ENCODE measurements at regions not wholly inside any gene's neighbourhood (a gene's known extent, or its start where the extent isn't known, plus 50 kb on each side); places are given as distances from the start of the nearest gene placed in this dataset.
"Not testable (repeated sequence)": the region's sequence is repeated elsewhere in the genome, so short reads cannot be mapped to it uniquely, and the experiment has no call there.

DNA sequence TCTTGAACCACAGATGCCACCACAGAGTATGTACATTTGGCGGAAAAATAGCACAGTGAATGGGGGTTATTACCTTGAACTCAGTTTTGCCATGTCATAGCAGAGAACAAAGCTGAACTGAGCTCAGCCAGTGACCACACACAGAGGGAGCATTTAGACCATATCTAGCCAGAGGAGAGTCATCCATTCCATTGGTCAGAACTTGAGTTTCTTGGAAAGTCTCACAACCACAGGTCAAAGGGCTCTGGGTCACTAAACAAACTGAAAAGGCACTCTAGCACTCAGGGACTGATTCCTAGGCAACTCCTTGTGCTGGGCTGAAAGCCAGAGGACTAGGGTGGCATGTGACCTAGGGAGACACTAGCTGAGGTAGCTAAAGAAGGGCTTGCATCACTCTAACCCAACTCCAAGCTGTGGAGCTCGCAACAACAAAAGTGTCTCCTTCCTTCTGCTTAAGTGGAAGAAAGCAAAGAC is 239.7 kb upstream of the SEMA3D start:
- peak; percentile 3 for DNase-seq (ENCODE audit: low read depth)

DNA sequence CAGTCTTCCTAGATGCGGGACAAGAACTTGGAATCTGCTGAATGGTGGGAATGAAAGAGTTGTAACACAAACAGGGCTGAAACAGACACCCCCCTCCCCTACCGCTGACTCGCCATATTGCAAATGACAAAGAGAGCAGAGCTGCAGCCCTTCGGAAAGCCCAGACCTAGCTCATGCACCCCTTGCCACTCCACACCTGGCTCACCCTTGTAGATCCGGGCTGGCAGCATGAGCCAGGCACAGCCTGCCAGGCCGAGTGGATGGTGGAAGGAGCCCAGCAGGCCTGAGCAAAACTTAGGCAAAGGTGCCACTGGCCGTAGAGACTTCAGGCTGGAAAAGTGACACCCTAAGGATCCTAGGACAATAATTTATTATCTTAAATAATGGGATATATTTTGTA is 237.4 kb upstream of the SEMA3D start:
- no peak for DNase-seq (ENCODE audit: low read depth)

DNA sequence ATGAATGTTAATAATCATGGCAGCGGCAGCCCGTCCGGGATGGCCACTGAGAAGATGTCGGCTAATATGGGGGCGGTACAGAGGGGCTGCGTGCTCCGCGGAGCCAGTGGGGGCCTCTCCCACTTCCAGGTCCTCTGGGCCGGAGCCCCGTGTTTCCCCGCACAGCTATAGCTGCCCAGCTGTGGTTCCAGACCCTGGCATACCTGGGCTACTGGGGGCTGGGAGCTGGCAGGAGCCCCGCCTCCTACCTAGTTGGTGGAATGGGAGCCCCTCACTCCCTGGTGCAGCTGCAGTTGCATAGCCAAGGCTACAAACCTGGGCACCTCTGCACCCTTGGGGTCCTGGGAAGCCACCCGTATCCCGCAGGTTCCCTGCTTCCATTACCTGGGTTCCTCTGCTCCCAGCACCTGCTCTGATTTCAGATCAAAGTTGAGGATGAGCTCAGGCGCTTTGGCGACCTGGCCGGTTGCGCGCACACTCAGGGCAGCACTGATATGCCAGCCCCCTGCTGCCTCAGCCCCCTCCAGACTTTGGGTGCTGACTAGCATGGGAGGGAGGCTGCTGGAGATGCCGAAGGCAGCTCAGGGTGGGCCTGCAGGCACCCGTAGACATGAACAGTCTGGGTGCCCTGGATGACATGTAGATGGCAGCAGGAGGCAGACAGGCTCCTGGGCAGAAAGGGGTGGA is 236.5 kb upstream of the SEMA3D start:
- DNase-seq (ENCODE audit: low read depth) = no peak

DNA sequence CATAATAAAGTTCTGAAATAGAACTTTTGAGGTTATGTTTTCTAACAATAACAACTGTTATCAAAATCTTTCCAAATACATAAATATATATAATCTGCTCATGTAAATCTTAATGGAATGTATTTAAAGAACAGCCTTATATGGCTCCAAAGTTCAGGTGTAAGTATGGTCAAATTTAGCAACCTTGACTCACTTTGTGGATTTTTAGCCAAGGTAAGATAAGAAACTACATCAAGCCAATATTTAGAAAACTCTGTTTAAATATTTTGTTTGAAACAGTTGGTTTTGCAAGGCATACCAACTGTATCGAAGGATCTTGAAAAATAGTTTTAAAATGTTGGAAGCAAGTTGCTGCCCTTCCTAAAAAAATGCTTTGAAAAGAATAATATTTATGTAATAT is 228.9 kb upstream of the SEMA3D start:
- no peak for DNase-seq (ENCODE audit: low read depth)

DNA sequence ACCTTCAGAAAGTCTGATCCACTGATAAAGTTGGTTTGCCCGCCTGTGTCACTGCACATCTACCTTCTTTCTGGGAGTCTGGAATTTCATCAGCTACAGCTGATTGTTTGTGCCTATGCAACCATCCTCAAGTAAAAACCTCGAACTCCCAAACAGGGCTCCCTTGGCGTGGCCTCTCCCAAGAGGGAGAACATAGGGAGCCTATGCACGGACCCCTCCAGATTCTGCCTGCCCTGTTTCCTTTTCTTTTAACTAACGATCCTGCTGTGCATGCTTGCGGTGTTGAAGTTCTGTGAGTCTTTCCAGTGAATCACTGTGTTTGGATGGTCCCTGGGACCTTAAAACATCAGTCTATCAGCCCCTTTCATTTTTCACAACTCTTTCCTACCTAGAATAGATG is 226.9 kb upstream of the SEMA3D start:
- no peak for DNase-seq (ENCODE audit: low read depth)

DNA sequence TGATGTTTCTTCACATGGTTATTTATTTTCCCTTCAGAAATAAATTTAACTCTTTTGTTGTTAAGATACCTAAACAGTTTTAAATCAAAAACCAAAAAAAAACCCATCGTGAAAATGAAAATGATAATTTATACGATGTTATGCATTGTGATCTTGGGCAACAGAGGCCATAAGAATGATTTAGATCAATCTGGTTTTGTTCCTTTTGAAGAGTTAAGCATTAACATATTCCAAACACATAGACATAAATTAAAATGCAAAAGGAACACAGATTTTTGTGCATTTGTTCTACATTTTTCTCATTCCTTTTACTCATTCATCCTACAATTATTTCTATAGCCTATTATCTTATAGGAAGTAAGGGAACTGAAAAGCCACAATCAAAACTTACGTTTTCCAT is 226.1 kb upstream of the SEMA3D start:
- no peak for DNase-seq (ENCODE audit: low read depth)

DNA sequence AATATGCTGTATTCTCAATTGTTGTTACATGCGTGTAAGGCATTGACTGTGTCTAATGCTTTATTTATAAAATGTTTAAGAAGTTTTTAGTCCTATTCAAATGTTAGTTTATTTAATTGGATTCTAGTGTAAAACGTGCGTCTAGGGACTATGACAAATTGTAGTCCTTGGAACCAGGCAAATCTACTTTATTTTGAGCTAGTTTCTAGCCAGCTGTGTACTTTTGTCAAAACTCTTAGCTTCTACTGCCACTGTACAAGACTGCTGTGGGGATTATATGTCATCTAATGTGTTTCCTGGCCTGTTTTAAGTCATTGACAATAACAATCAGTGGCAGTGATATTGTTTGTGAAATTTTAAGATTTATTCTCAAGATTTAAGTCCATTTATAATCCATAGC is 220.5 kb upstream of the SEMA3D start:
- DNase-seq (ENCODE audit: low read depth) = no peak

DNA sequence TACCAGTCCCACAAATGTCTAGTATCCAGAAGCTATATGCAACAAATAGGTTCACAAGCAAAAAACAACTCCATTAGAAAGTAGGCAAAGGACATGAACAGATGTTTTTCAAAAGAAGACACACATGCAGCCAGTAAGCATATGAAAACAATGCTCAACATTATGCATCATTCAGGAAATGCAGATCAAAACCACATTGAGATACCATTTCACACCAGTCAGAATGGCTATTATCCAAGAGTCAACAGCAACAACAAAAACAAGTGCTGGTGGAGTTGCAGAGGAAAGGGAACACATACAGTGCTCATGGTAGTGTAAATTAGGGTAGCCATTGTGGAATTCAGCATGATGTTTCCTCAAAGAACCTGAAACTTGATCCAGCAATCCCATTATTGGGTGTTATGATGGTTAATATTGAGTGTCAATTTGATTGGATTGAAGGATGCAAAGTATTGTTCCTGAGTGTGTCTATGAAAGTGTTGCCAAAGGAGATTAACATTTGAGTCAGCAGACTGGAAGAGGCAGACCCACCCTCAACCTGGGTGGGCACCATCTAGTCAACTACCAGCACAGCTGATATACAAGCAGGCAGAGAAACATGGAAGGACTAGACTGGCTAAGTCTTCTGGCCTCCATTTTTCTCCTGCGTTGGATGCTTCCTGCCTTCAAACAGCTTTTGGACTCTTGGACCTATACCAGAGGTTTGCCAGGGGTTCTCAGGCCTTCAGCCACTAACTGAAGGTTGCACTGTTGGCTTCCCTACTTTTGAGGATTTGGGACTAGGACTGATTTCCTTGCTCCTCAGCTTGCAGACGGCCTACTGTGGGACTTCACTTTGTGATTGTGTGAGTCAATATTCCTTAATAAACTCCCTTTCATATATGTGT is 218.4 kb upstream of the SEMA3D start:
- DNase-seq (ENCODE audit: low read depth) = no peak

DNA sequence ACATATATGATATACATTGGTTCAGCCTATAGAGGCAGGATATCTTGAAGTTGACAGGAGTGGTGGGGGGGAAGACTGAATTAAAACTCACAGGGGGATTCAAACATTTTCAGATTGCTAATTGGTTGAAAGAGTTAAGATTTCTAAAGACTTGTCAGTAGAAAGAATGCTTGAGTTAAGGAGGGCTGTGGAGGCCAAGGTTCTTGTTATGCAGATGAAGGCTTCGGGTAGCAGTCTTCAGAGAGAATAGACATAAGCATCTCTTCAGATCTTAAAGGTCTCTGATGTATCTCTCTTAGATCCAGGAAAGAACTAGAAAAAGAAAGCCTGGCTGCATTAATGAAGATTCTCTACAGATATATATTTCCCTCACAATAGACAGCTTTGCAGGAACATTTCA is 209.8 kb upstream of the SEMA3D start:
- no peak for DNase-seq (ENCODE audit: low read depth)

DNA sequence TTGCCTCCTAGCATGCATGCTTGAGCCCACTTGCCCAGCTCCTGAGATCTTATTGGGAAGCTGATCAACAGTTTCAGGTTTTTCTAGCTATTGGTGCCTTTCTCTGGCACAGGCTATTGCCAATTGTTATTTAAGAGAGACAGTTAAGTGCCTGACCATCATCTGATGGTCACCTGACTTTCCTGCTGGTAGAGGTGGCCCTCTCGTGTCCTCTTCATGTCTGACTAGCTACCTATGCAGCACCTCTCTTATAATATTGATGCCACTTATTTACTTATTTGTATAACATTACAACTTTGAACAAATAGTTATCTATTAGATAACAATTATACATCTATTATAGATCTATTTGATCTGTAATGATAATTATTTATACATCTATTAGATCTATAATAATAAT is 205.9 kb upstream of the SEMA3D start:
- DNase-seq (ENCODE audit: low read depth) = no peak

DNA sequence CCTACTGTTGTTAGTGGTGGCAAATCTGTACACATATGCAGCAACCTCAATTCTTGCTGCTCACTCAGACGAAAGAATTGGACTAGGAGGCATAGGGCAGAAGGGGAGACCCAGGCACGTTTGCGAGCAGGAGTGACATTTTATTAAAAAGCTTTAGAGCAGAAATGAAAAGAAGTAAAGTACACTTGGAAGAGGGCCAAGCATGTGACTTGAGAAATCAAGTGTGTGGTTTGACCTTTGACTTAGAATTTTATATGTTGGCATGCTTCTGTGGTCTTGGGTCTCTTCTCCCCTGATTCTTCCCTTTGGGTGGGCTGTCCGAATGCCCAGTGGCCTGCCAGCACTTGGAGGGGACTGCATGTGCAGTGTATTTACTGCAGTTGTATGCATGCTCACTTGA is 205.5 kb upstream of the SEMA3D start:
- no peak for DNase-seq (ENCODE audit: low read depth)

DNA sequence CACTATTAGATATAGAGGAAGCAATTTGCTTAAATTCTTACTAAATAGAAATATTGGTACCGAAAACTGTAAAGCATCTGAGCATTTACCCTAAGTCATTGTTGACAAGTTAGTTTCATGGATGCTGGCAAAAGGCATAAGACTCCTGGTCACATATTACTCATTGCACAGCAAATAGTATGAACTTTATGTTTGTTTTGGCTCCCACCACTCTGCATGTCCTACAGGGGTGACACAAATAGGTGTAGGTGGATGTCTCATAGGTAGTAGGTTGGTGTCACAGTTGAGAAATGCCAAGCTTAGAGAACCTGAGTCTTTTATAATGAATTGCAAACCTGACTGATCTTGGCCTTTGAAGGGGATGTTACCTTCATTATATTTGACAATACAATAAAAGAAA is 199.6 kb upstream of the SEMA3D start:
- no peak for DNase-seq (ENCODE audit: low read depth)

DNA sequence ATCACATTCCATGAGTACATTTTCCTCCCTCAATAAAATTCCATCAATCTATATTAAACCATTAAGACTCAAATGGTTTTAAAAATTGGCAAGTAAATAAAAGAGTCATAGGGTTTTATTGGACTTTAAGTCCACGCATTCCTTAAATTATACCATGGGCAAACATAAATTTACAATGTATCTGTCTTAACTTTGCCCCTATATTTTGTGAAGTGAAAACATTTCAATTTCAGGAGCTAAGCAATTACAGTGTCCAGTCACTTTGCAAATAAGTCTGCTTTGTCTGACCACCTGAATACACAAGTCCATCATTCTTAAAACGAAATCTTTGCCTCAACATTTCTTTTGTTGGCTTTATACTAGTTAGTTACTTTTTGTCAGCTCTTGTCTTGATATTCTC is 197.5 kb upstream of the SEMA3D start:
- DNase-seq (ENCODE audit: low read depth) = no peak

DNA sequence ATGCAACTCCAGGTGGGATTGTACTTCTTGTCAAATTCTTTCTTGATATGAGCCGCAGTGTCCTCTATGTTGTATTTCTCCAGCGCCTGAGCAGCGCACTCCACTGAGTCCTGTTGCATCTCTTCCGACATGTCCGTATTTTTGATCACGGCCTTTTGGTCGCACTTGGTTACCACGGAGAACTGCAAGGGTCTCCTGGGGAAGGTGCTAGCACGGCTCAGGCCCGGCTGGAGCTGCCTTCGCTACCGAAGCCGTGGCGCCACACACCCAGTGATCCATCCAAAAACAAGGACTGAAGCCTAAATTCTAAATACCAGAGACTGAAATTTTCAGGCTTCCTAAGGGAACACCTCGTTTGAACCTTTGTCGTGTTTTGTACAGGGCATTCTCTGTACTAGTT is 194.4 kb upstream of the SEMA3D start:
- no peak for DNase-seq (ENCODE audit: low read depth)

DNA sequence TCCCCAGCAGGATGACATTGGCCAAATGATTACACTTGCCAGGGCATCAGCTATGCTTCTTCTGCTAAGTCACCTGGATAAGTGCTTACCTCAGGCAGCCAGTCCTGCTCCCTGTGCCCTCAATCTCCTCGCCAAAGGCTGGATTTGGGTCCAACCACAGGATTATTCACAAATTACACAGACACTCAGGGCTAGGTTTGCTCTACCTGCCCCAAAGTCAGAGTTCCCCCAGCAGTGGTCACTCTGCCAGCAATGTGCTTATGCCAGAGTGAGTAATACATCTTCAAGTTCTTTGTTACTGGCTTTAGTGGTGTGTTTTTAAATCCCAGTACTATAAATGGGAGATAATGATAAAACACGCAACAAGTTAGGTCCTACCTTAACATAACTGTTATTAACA is 189.7 kb upstream of the SEMA3D start:
- no peak for DNase-seq (ENCODE audit: low read depth)

DNA sequence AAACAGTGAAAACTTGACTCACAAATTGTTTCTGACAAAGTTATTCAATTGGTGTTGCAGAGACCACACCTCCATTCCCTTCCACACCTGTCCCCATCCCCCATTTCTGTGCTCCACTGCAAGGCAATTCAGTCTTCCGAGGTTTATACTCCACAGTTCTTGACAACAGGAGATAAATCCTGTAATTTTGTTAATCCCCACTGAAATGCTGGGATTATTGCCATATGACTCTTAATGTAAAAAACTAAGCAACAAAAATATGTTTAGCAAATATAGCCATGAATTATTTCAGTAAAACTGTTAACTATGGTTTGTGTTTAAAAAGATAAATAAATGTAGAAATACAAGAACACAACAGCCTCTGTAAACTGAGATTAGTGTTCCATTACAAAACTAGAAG is 170.1 kb upstream of the SEMA3D start:
- no peak for DNase-seq (ENCODE audit: low read depth)

DNA sequence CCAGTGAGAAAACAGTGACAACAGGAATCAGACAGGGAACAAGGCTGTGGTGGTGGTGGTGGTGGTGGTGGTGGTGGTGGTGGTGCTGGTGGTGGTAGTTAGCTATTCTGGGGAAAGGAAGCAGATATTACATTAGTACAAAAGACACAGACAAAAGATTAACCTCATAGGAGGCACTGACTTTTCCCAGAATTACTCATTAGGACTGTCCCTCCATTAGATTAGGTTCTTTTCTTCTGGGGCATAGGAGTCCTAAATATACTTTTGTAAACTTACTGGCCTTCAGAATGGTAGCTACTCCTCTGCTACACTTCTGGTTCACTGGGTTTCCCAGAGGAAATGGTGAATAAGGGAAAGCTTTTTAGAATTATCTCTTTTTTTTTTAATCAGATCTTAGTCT is 156.6 kb upstream of the SEMA3D start:
- DNase-seq (ENCODE audit: low read depth) = no peak

DNA sequence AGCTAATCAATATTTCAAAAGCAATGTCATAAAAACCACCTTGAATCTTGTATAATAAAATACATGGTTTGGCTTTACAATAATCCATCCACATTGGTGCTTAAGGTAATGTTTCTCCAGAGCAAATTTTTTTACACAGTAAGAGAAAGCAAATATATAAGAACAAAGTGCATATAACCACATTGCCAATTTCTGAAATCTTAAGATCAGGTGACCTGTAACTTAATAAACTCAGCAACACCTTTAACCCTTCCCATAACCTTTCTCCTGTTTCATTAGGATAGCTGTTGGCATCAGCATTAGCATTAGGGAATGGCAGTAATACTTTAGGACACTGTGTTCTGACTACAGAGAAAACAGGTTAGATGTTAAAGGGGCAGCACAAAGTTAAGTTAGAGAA is 155.9 kb upstream of the SEMA3D start:
- no peak for DNase-seq (ENCODE audit: low read depth)

DNA sequence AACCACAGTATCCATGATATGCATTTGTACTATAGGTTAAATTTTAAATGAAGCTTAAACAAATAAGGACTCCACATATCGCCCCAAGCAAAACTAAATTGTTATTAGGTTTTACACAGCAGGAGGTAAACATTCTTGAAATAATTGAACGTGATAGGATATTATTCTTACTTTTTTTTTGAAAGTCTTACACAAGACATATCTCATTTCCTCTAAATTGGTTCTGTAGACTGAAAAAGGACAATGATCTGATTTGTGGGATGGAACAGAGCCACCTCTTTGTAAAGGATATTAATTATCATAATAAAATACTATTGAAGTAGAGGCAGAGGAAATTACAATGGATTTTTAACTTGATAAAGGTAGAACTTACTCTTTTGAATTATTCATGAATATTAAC is 155.1 kb upstream of the SEMA3D start:
- no peak for DNase-seq (ENCODE audit: low read depth)

DNA sequence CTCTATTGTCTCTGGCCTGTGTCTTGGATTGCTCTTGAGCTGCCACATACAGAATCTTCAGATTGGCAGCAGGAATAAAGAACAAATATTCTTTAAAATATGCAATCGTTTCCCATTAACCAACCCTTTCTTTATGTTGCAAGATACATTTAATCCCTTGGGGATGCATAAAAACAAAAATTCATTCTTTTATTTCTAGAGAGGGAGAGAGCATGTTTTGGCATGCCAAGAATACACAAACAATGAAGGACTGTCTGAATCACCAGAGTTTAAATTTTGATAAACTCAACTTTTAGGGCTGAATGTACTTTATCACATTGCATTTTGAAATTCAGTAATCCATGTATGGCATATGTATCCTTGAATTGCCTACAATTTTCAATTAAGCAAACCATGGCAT is 154.3 kb upstream of the SEMA3D start:
- no peak for DNase-seq (ENCODE audit: low read depth)

DNA sequence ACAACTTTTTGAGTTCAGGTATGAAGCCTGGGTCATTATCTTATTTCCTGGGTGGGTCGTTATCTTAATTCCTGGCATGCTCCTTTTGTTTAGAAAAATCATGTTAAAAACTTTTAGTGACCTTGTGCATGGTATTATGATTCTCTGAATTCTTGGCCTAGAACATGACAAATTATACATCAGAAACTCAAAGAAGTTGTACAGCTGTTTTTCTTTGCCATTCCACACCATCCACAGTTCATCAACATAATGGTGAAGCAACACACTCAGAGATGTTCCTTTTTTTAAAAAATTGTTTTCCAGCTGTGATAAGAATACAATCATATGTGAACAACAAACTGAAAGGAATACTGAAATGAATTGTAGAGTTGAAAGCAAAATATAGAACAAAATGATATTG is 149.2 kb upstream of the SEMA3D start:
- DNase-seq (ENCODE audit: low read depth) = no peak

DNA sequence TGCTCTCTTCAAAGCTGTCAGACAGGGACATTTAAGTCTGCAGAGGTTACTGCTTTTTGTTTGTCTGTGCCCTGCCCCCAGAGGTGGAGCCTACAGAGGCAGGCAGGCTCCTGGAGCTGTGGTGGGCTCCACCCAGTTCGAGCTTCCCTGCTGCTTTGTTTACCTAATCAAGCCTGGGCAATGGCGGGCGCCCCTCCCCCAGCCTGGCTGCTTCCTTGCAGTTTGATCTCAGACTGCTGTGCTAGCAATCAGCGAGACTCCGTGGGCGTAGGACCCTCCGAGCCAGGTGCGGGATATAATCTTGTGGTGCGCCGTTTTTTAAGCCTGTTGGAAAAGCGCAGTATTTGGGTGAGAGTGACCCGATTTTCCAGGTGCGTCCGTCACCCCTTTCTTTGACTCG is 148.3 kb upstream of the SEMA3D start:
- DNase-seq (ENCODE audit: low read depth) = not testable (repeated sequence)

DNA sequence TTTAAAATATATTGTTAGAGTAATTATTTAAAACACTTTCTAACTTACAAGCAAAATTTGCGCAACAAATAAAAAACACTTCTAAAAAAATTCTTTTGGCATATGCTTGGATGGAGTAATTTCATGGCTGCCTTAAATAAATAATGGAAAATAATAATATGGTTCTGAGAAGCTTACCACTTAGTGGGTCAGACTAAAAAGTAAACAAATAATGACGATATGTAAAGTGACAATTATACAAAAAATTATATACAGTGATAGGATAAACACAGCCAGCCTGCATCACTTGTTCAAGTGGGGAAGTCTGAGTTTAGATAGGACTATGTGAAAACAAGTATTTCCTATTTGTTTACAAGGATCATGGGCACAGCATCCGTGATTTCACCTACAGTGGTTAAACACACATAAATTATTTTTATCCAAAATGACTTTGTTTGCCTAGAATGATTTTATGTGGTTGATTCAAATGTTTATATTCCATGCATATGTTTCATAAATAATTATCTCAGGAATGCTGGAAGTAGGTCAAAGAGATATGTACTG is 141.7 kb upstream of the SEMA3D start:
- DNase-seq (ENCODE audit: low read depth) = no peak
